Fibroblast of mammary gland (primary cell): ENCODE measurements at regions not wholly inside any gene's neighbourhood (a gene's known extent, or its start where the extent isn't known, plus 50 kb on each side); places are given as distances from the start of the nearest gene placed in this dataset.

ENCODE experiments used
- DNase-seq: peaks from one replicate; pipeline ENCODE4 v3.0.0-alpha.2; 2010; ENCODE audit warnings: low read depth
- H3K4me3 ChIP-seq: 2 replicates; pipeline ENCODE4 v1.5.1; 2011; ENCODE audit warnings: low read depth, mild to moderate bottlenecking, low read length, moderate library complexity; ENCODE audit not compliant: control insufficient read depth
- TF ChIP-seq, protein P1 (sequence below): conservative IDR thresholded peaks from 2 replicates; pipeline ENCODE4 v1.5.1; 2011; ENCODE audit warnings: low read depth, low read length, inconsistent platforms; ENCODE audit not compliant: control insufficient read depth, insufficient read depth

- no peak overlapping the region for H3K4me3 ChIP-seq
- no peak for DNase-seq
- TF ChIP-seq, protein P1, sequence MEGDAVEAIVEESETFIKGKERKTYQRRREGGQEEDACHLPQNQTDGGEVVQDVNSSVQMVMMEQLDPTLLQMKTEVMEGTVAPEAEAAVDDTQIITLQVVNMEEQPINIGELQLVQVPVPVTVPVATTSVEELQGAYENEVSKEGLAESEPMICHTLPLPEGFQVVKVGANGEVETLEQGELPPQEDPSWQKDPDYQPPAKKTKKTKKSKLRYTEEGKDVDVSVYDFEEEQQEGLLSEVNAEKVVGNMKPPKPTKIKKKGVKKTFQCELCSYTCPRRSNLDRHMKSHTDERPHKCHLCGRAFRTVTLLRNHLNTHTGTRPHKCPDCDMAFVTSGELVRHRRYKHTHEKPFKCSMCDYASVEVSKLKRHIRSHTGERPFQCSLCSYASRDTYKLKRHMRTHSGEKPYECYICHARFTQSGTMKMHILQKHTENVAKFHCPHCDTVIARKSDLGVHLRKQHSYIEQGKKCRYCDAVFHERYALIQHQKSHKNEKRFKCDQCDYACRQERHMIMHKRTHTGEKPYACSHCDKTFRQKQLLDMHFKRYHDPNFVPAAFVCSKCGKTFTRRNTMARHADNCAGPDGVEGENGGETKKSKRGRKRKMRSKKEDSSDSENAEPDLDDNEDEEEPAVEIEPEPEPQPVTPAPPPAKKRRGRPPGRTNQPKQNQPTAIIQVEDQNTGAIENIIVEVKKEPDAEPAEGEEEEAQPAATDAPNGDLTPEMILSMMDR: no peak
Observed at GRCh38 chr6:126145351-126145750, 159.0 kb downstream of the TRMT11 start.

GRCh38 chr6:126147291-126147815, 161.0 kb downstream of the TRMT11 start:
- TF ChIP-seq, protein P1: no peak
- no peak overlapping the region for H3K4me3 ChIP-seq
- no peak for DNase-seq

- no peak overlapping the region for H3K4me3 ChIP-seq
- TF ChIP-seq, protein P1: no peak
- DNase-seq: no peak
Observed at GRCh38 chr6:126148853-126149252, 162.5 kb downstream of the TRMT11 start.

GRCh38 chr6:126152372-126152745, 166.0 kb downstream of the TRMT11 start:
- no peak overlapping the region for H3K4me3 ChIP-seq
- no peak for DNase-seq
- TF ChIP-seq, protein P1: no peak

- no peak overlapping the region for H3K4me3 ChIP-seq
- TF ChIP-seq, protein P1: no peak
- peak; percentile 53 for DNase-seq
Observed at GRCh38 chr6:126153661-126154060, 167.3 kb downstream of the TRMT11 start.

GRCh38 chr6:126156973-126157372, 170.6 kb downstream of the TRMT11 start:
- no peak for DNase-seq
- TF ChIP-seq, protein P1: no peak
- H3K4me3 ChIP-seq: no peak overlapping the region

- DNase-seq: no peak
- H3K4me3 ChIP-seq: no peak overlapping the region
- TF ChIP-seq, protein P1: no peak
Observed at GRCh38 chr6:126167726-126168125, 172.2 kb upstream of the CENPW start.
